Mucosa of descending colon (tissue), 3 donors: ENCODE measurements at regions not wholly inside any gene's neighbourhood (a gene's known extent, or its start where the extent isn't known, plus 50 kb on each side); places are given as distances from the start of the nearest gene placed in this dataset.

Experiments used
- ATAC-seq: fragments of 200-7000 bp; cut with Tn5 transposase; one replicate; pipeline ENCODE4 v1.9.1; 2020; ENCODE audit warnings: mild to moderate bottlenecking, moderate library complexity
- DNase-seq, 3 donors: peaks; one replicate each; pipeline ENCODE4 v3.0.0-alpha.2; 2020
- H3K36me3 ChIP-seq: fragments of 200-600 bp; one replicate; pipeline ENCODE4 v1.8.0; 2021; ENCODE audit warnings: low read depth, mild to moderate bottlenecking
- H3K4me1 ChIP-seq: fragments of 200-600 bp; one replicate; pipeline ENCODE4 v1.8.0; 2021; ENCODE audit warnings: low read depth, mild to moderate bottlenecking
- H3K4me3 ChIP-seq: fragments of 200-600 bp; one replicate; pipeline ENCODE4 v1.8.0; 2021; ENCODE audit warnings: mild to moderate bottlenecking
- H3K9me3 ChIP-seq: fragments of 200-600 bp; one replicate; pipeline ENCODE4 v1.8.0; 2021; ENCODE audit warnings: mild to moderate bottlenecking
- CTCF ChIP-seq: fragments of 200-600 bp; IDR thresholded peaks from one replicate; pipeline ENCODE4 v1.8.0; 2022; ENCODE audit warnings: antibody characterized with exemption, mild to moderate bottlenecking
- intact Hi-C, 2 donors: fragments of 100-400 bp; cut with DNase I in 1 of 2; cut with micrococcal nuclease in 1 of 2; formaldehyde crosslinking; loops; one replicate each; pipeline versions ENCODE4 v1.11.0 to v1.11.1; 2022; cut with DNase I, micrococcal nuclease
- donor health status: DM: no; HTN: no; CAD: no; lungs with moderate emphysema.
- donor health status: DM: no; HTN: no; CAD: no.
- donor health status: DM: no; HTN: yes; CAD: no.

DNA sequence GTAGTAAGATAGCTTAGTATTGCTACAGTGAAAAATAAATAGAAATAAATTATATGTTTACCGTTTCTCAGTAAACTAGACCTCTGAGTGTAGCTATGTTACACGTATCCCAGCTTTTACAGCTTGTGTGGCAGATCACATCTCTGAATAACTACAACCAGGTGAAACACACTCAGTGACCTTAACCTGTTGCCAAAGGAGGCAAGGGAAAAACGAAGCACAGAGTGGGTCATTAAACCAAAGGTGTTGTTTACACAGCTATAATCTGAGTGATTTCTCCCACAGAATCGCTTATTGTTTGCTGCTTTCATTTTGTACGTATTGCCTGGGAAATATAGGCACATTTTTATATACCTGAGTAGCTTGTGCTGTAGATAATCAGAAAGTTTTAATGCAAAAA is 688.2 kb upstream of the KIF2B start:
- TF ChIP-seq CTCF: no peak
- H3K9me3 ChIP-seq: no peaks in the 10 kb centered on the region
- intact Hi-C loops: no loop called here
- DNase-seq (no peak), ATAC-seq (peak; percentile 49)
- no peaks in the 10 kb centered on the region for H3K36me3 ChIP-seq
- H3K4me3 ChIP-seq: no peak overlapping the region
- H3K4me1 ChIP-seq: no peaks in the 10 kb centered on the region

DNA sequence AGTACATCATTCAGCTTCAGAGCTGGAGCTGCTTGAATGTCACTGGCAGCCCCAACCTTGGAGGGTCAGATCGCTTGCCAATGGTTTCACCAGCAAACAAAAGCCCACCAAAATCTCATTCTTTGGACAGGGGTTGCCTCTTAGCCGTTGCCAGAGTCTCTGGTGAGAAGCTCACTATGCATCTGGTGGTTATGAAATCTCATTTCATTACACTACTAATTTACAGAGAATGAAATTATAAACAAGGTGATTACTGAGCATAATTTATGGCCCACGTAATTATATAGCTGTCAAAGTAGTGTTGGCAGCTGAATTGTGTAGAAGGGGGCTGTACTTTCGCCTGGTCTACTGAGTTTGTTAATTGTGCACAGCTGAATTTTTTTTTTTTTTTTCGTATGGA is 688.9 kb upstream of the KIF2B start:
- DNase-seq (no peak), ATAC-seq (no peak)
- Histone ChIP-seq H3K4me3 (no peak overlapping the region), H3K36me3 (no peaks in the 10 kb centered on the region), H3K4me1 (no peaks in the 10 kb centered on the region), H3K9me3 (no peaks in the 10 kb centered on the region)
- intact Hi-C loops: no loop called here
- TF ChIP-seq CTCF: no peak

DNA sequence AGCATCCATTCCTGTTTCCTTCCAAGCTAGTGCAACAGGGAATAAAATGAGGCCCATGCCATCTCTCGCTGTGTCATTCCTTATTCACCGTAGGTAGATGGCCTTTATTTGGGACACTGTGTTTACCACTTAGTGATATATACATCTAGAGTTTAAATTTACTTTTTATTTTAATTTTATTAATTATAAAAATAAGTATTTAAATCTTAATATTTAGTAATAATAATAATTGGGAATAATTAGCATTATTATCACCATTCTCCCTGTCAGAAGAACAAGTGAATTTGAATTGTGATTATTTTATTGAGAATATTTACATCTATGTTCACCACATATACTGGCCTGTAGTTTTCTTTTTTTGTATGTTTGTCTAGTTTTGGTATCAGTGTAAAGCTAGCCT is 692.9 kb upstream of the KIF2B start:
- TF ChIP-seq CTCF: no peak
- Histone ChIP-seq H3K9me3 (no peaks in the 10 kb centered on the region), H3K4me3 (no peak overlapping the region), H3K4me1 (no peaks in the 10 kb centered on the region), H3K36me3 (no peaks in the 10 kb centered on the region)
- ATAC-seq (no peak), DNase-seq (no peak)
- intact Hi-C loops: no loop called here

- Histone ChIP-seq H3K9me3 (no peaks in the 10 kb centered on the region), H3K4me1 (no peaks in the 10 kb centered on the region), H3K36me3 (no peaks in the 10 kb centered on the region), H3K4me3 (no peak overlapping the region)
- TF ChIP-seq CTCF: no peak
- no peak for ATAC-seq
- intact Hi-C loops: no loop called here
- DNase-seq: no peak
Measured at GRCh38 chr17:53127331-53127730, 695.4 kb upstream of the KIF2B start.

DNA sequence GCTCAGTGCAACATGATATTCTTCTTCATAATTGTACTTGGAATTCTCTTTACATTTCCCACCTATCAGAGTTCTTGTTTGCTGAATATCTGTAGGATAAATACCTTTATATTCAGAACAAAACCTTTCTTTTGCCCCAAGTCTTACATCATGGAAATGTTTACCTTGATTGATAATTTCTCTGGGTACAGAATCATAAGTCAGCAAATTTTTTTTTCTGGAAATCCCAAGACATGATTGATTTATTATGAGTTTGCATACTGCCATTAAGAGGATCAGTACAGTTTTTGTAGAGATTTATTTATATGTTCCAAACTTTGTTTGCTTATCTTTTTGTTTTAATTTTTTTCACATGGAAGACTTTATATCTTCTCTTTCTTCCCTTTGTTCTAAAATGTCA is 699.8 kb upstream of the KIF2B start:
- Histone ChIP-seq H3K9me3 (no peaks in the 10 kb centered on the region), H3K36me3 (no peaks in the 10 kb centered on the region), H3K4me3 (no peak overlapping the region), H3K4me1 (no peaks in the 10 kb centered on the region)
- intact Hi-C loops: no loop called here
- ATAC-seq: no peak
- DNase-seq: no peak
- TF ChIP-seq CTCF: no peak

DNA sequence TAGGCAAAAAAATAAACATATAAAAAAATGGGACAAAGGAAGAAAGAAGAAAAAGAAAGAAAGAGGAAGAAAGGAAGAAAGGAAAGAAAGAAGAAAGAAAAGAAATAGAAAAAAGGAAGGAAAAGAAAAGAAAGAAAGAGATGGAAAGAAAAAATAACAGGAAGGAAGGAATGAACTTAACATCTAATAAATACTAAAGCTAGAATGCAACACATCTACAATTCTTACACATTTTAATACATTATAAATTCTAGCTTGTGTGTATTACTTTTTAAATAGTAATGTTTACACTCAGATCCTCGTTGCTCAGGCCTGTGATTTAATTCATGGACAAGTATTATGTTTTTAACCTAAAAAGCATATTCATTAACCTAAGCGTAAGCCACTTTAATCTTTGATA is 703.0 kb upstream of the KIF2B start:
- peaks cover 9% of the 10 kb centered on the region for H3K9me3 ChIP-seq
- no peaks in the 10 kb centered on the region for H3K4me1 ChIP-seq
- TF ChIP-seq CTCF: no peak
- no peak for ATAC-seq
- no peaks in the 10 kb centered on the region for H3K36me3 ChIP-seq
- H3K4me3 ChIP-seq: no peak overlapping the region
- intact Hi-C loops: no loop called here
- DNase-seq: no peak
